Testis (tissue), 2 donors: ENCODE measurements at regions not wholly inside any gene's neighbourhood (a gene's known extent, or its start where the extent isn't known, plus 50 kb on each side); places are given as distances from the start of the nearest gene placed in this dataset.

Source experiments
- DNase-seq: peaks from one replicate; pipeline ENCODE4 v3.0.0-alpha.2; 2019
- H3K27ac ChIP-seq, 2 donors: fragments of 200-600 bp; sonication (generic); one replicate each; pipeline ENCODE4 v1.5.1; 2019
- H3K27me3 ChIP-seq: fragments of 200-600 bp; sonication (generic); one replicate; pipeline ENCODE4 v1.5.1; 2019
- H3K36me3 ChIP-seq: fragments of 200-600 bp; sonication (generic); one replicate; pipeline ENCODE4 v1.5.1; 2017; ENCODE audit warnings: low read depth; ENCODE audit errors: missing control alignments
- H3K4me1 ChIP-seq: fragments of 200-600 bp; sonication (generic); one replicate; pipeline ENCODE4 v1.5.1; 2019
- H3K4me3 ChIP-seq, 2 donors: fragments of 200-600 bp; sonication (generic); one replicate each; pipeline ENCODE4 v1.5.1; 2017 to 2019
- H3K9me3 ChIP-seq: fragments of 200-600 bp; sonication (generic); one replicate; pipeline ENCODE4 v1.5.1; 2017
- POLR2A ChIP-seq: fragments of 450-650 bp; IDR thresholded peaks from one replicate; pipeline ENCODE4 v1.6.1; 2017; ENCODE audit warnings: antibody characterized with exemption, mild to moderate bottlenecking, moderate library complexity
- WGBS, 2 donors: methylation state at CpG; one replicate each; pipeline ENCODE4 v1.1.5; 2018; 5-methylcytosine and 5-hydroxymethylcytosine counted together
- intact Hi-C: fragments of 100-400 bp; cut with DNase I; formaldehyde crosslinking; loops from one replicate; pipeline ENCODE4 v1.15.1; 2023; ENCODE audit warnings: low total_unique reads
- TF ChIP-seq, protein P1 (sequence below), 3 experiments: fragments of 450-650 bp in 2 of 3; fragments of 200-600 bp in 1 of 3; sonication (generic) in 1 of 3; IDR thresholded peaks; one replicate each; pipeline ENCODE4 v1.5.1; 2016 to 2019; ENCODE audit warnings: antibody characterized with exemption in 3 of 3, mild to moderate bottlenecking in 2 of 3, moderate library complexity in 1 of 3

DNA sequence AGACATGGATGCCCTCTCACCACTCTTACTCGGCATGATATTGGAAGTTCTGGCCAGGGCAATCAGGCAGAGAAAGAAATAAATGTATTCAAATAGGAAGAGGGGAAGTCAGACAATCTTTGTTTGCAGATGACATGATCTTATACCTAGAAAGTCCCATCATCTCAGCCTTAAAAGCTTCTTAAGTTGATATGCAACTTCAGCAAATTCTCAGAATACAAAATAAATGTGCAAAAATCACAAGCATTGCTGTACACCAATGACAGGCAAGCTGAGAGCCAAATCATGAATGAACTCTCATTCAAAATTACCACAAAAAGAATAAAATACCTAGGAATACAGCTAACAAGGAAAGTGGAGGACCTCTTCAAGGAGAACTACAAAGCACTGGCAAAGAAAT, 2190.4 kb downstream of the MAT2B start:
- intact Hi-C loops = no loop called here
- Histone ChIP-seq H3K36me3 (no peaks in the 10 kb centered on the region), H3K4me1 (no peaks in the 10 kb centered on the region), H3K9me3 (no peaks in the 10 kb centered on the region), H3K27me3 (no peaks in the 10 kb centered on the region), H3K4me3 (no peak overlapping the region), H3K27ac (no peak overlapping the region)
- WGBS, 2 donors = 94 to 95% methylated on average over 1 of the region's 1 CpG
- DNase-seq = no peak
- TF ChIP-seq, protein P1, sequence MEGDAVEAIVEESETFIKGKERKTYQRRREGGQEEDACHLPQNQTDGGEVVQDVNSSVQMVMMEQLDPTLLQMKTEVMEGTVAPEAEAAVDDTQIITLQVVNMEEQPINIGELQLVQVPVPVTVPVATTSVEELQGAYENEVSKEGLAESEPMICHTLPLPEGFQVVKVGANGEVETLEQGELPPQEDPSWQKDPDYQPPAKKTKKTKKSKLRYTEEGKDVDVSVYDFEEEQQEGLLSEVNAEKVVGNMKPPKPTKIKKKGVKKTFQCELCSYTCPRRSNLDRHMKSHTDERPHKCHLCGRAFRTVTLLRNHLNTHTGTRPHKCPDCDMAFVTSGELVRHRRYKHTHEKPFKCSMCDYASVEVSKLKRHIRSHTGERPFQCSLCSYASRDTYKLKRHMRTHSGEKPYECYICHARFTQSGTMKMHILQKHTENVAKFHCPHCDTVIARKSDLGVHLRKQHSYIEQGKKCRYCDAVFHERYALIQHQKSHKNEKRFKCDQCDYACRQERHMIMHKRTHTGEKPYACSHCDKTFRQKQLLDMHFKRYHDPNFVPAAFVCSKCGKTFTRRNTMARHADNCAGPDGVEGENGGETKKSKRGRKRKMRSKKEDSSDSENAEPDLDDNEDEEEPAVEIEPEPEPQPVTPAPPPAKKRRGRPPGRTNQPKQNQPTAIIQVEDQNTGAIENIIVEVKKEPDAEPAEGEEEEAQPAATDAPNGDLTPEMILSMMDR (IDR thresholded peaks at IDR 0.05) = no peak
- TF ChIP-seq POLR2A = no peak

DNA sequence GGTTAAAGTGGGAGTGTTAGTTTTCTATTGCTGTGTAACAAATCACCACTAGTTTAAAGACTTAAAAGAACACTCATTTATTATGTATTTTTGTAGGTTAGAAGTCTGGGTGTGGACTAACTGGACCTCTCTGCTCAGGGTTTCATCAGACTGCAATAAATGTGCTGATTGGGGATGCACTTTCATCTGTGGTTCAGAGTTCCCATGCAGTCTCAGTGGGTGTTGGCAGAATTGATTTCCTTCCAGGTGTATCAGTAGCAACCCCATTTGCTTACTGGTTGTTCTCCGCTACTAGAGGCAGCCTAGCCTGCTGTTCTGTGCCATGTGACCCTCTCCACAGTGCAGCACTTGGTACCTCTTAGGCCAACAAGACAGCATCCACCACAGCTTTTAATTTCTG, 2200.5 kb downstream of the MAT2B start:
- H3K27ac ChIP-seq = no peak overlapping the region
- no peak for DNase-seq
- H3K27me3 ChIP-seq = no peaks in the 10 kb centered on the region
- no peaks in the 10 kb centered on the region for H3K9me3 ChIP-seq
- 95 to 100% methylated on average over 1 of the region's 1 CpG for WGBS, 2 donors
- no peak overlapping the region for H3K4me3 ChIP-seq
- intact Hi-C loops = no loop called here
- no peaks in the 10 kb centered on the region for H3K4me1 ChIP-seq
- H3K36me3 ChIP-seq = no peaks in the 10 kb centered on the region
- TF ChIP-seq POLR2A = no peak
- TF ChIP-seq, protein P1 (IDR thresholded peaks at IDR 0.05) = no peak

DNA sequence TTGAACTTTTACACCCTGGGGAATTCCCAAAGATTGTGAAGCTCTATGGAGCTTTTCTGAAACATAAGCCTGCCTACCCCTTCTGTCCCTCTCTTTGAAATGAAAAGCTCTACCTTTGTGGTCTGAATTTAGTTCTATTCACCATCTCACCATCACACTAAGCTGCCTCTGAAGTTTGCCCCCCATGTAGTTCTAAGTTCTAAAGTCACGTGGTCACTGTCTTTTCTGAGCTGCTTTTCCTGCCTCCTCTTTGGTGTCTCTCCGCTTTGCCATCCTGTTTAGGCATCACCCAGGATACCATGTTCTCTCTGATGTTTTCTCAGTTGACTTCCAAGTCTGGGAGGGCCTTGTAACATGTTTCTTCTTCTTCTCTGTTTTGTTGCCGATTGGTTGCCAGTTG, 2206.6 kb downstream of the MAT2B start:
- DNase-seq = no peak
- Histone ChIP-seq H3K4me1 (no peaks in the 10 kb centered on the region), H3K27me3 (no peaks in the 10 kb centered on the region), H3K27ac (no peak overlapping the region), H3K4me3 (no peak overlapping the region), H3K9me3 (no peaks in the 10 kb centered on the region), H3K36me3 (no peaks in the 10 kb centered on the region)
- intact Hi-C loops = no loop called here
- 82 to 94% methylated on average over 3 of the region's 3 CpGs for WGBS, 2 donors
- no peak for TF ChIP-seq POLR2A
- TF ChIP-seq, protein P1 (IDR thresholded peaks at IDR 0.05) = no peak

DNA sequence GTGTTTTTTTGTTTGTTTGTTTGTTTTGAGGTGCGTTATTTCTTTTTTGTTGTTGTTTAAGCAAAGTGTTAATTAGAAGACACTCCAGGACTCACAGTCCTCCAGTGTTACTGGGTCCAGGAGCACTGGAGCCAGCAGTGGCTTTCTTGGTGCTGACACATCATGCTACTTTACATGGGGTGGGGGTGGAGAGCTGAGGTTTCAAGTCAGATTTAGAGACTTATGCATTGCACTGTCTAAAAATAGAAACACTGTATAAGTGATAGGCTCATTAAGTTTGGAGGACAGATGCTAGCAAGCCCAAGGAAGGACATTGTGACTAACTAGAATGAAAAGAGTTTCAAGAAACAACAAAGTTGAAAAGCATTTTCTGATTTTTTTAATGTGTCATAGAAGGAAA, 2209.2 kb downstream of the MAT2B start:
- Histone ChIP-seq H3K4me1 (no peaks in the 10 kb centered on the region), H3K36me3 (no peaks in the 10 kb centered on the region), H3K27ac (no peak overlapping the region), H3K4me3 (no peak overlapping the region), H3K9me3 (no peaks in the 10 kb centered on the region), H3K27me3 (no peaks in the 10 kb centered on the region)
- DNase-seq = no peak
- intact Hi-C loops = no loop called here
- WGBS, 2 donors = 86 to 90% methylated on average over 1 of the region's 1 CpG
- TF ChIP-seq, protein P1 (IDR thresholded peaks at IDR 0.05) = no peak
- no peak for TF ChIP-seq POLR2A

DNA sequence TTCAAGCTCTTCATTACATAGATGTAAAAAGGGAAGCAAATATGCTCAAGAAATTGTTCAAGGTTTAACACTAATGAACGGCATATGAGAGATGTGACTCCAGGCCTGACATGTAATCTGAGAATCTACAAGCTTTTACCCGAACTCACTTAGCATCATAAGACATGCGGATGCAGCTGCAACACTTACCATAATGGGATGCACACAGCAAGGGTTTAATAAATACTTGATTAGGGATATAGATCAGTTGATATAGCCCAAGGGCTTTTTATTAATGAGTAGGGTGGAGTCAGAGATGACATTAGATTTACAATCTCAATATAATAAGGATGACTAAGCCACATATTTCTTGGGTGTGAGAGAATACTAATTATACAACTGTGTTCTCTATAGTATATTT, 2215.5 kb downstream of the MAT2B start:
- no peaks in the 10 kb centered on the region for H3K4me1 ChIP-seq
- H3K9me3 ChIP-seq = no peaks in the 10 kb centered on the region
- 82 to 89% methylated on average over 3 of the region's 3 CpGs for WGBS, 2 donors
- no peaks in the 10 kb centered on the region for H3K36me3 ChIP-seq
- no peak overlapping the region for H3K4me3 ChIP-seq
- no peak for DNase-seq
- H3K27ac ChIP-seq = no peak overlapping the region
- TF ChIP-seq, protein P1 (IDR thresholded peaks at IDR 0.05) = no peak
- TF ChIP-seq POLR2A = no peak
- intact Hi-C loops = no loop called here
- H3K27me3 ChIP-seq = no peaks in the 10 kb centered on the region
